ENCODE measurements at regions not wholly inside any gene's neighbourhood (a gene's known extent, or its start where the extent isn't known, plus 50 kb on each side); places are given as distances from the start of the nearest gene placed in this dataset.

DNA sequence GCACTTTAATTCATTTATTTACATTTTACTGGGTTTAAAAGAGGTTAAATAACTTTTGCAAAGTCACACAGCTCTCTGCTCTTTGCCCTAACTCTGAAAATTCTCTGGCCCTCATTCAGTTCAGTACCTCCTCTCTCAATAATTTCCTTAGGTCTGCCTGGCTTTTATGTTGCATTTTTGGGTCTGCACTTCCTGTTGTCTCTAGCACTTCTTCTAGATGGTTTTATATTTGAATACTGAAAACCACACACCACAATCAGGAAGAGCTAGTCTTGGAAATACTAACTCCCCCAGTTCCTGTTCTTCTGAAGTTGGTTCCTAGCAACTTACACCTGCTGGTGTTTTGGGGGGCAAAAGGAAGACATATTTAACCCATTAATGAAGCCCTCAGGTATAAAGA lies 577.9 kb downstream of the HS3ST4 start:
- no peak for DNase-seq (ENCODE audit: low spot score)
- in situ Hi-C loops (cut with MboI; ENCODE audit: low pct_unique_long_range_greater_than_20kb, low sequenced_read_pairs, unreplicated experiment) = no loop called here
- TF ChIP-seq, protein P1, sequence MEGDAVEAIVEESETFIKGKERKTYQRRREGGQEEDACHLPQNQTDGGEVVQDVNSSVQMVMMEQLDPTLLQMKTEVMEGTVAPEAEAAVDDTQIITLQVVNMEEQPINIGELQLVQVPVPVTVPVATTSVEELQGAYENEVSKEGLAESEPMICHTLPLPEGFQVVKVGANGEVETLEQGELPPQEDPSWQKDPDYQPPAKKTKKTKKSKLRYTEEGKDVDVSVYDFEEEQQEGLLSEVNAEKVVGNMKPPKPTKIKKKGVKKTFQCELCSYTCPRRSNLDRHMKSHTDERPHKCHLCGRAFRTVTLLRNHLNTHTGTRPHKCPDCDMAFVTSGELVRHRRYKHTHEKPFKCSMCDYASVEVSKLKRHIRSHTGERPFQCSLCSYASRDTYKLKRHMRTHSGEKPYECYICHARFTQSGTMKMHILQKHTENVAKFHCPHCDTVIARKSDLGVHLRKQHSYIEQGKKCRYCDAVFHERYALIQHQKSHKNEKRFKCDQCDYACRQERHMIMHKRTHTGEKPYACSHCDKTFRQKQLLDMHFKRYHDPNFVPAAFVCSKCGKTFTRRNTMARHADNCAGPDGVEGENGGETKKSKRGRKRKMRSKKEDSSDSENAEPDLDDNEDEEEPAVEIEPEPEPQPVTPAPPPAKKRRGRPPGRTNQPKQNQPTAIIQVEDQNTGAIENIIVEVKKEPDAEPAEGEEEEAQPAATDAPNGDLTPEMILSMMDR (IDR thresholded peaks at IDR 0.05; ENCODE audit: extremely low read depth, insufficient read depth, missing control alignments) = no peak

DNA sequence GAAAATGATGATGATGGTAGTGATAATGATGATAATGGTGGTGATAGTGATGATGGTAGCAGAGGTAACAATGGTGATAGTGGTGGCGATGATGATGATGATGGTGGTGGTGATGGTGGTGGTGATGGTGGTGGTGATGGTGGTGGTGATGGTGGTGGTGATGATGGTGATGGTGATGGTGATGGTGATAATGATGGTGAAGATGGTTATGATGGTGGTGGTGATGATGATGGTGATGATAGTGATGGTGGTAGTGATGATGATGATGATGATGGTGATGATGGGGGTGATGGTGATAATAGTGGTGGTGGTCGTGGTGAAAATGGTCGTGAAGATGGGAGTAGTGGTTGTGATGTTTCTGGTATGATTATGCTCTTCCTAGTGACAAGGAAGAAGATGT lies 581.8 kb downstream of the HS3ST4 start:
- TF ChIP-seq, protein P1 (IDR thresholded peaks at IDR 0.05; ENCODE audit: extremely low read depth, insufficient read depth, missing control alignments) = no peak
- no peak for DNase-seq (ENCODE audit: low spot score)
- in situ Hi-C loops (cut with MboI; ENCODE audit: low pct_unique_long_range_greater_than_20kb, low sequenced_read_pairs, unreplicated experiment) = no loop called here

DNA sequence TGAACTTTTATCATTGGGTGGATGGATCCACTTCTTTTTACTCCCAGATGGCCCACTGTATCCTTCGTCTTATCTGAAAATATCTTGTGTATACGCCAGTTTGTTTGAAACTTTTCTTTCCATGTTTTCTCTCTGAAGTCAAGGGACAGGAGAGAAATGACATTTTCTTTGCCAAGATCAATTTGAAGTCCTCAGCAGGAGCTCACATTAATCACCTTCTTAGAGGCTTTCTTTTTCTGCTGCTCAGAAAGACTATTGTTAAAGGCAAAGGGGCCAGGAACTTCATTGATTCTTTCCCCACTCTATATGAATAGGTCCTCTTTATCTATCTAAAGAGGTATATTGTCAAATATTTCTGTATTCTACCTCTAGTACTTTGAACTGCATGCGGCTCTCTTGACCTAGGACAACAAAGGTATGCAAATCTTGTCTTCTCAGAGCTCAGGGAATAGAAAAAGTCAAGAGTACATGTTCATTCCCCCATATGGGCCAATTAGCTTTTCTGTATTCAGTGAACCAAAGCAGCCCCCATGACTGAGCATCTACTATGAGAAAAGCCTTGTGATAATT lies 583.3 kb downstream of the HS3ST4 start:
- TF ChIP-seq, protein P1 (IDR thresholded peaks at IDR 0.05; ENCODE audit: extremely low read depth, insufficient read depth, missing control alignments) = no peak
- in situ Hi-C loops (cut with MboI; ENCODE audit: low pct_unique_long_range_greater_than_20kb, low sequenced_read_pairs, unreplicated experiment) = no loop called here
- no peak for DNase-seq (ENCODE audit: low spot score)

DNA sequence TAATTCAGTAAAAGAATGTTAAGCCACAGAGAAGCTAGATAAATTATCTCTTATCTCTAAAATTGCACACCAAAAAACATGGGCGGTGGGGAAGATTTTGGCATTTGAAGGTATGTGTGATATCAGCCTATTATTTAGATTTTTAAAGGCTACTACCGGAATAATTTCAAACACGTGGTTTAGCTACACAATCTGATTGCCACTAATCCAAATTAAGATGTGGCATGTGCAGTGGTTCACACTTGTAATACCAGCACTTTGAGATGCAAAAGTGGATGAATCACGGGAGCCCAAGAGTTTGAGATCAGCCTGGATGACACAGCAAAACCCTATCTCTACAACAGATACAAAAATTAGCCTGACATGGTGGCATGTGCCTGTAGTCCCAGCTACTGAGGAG lies 584.5 kb downstream of the HS3ST4 start:
- in situ Hi-C loops (cut with MboI; ENCODE audit: low pct_unique_long_range_greater_than_20kb, low sequenced_read_pairs, unreplicated experiment) = no loop called here
- no peak for DNase-seq (ENCODE audit: low spot score)
- TF ChIP-seq, protein P1 (IDR thresholded peaks at IDR 0.05; ENCODE audit: extremely low read depth, insufficient read depth, missing control alignments) = no peak

DNA sequence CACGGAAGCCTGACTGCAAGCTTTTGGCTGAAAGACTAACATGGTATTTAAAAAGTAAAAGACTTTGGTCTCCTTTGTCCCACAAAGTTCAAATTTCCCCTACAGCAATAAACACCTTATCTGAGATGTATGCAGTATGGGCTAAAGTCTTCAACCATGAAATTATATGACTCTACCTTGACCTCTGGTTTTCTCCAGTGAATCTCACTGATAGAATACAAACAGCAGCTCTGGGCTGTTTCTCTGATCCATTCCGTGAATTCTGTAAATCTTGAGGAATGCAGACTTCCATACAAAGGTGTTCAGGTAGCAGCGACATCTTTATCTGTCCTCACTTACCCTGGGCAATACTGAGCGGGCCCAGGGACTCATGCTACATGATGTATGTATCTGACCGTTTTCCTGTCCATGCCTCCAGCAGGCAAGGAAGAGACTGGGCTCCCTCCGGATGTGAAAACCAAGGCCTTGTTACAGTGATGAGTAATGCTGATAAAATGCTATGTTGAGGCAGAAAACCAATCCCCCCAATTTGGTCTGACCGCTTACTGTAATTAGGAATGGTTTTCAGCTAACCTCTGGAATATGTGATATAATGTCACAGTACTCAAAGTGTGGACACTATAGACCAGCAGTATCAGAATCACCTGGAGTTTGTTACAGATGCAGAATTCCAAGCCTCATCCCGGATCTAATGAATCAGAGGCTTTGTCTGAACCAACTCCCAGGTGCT lies 589.8 kb downstream of the HS3ST4 start:
- TF ChIP-seq, protein P1 (IDR thresholded peaks at IDR 0.05; ENCODE audit: extremely low read depth, insufficient read depth, missing control alignments) = no peak
- in situ Hi-C loops (cut with MboI; ENCODE audit: low pct_unique_long_range_greater_than_20kb, low sequenced_read_pairs, unreplicated experiment) = no loop called here
- DNase-seq (ENCODE audit: low spot score) = no peak

DNA sequence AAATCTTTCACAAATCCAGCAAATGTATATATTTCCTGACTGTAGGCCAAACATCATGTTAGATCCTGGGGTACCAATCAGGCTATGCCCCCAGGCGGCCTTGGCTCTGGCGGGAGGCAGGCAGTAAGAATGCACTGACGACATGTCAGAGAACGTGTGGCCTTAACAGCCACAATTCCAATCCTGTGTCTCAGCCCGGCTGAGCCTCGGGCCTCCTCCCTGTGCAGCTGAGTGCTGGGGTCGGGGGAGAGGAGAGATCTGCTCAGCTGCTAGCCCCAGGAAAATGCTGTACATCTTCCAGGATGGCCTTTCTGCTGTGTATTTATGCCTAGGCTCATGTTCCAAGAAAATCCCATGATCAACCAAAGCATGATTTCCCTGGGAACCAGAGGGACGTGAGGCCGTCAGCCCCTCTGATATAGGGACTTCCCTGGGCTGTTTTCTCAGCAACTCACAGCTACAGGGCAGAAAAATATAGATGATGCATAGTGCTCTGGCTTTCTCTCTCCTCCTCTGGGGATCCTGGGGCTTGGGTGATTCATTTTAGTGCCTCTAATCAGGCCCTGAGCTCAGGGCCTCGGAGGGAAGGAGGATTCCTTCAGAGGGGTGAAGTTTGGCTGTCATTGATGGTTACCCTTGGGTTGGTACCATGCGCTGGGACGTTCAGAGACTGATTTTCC lies 604.0 kb downstream of the HS3ST4 start:
- no peak for DNase-seq (ENCODE audit: low spot score)
- TF ChIP-seq, protein P1 (IDR thresholded peaks at IDR 0.05; ENCODE audit: extremely low read depth, insufficient read depth, missing control alignments) = no peak
- in situ Hi-C loops (cut with MboI; ENCODE audit: low pct_unique_long_range_greater_than_20kb, low sequenced_read_pairs, unreplicated experiment) = no loop called here

All from GM13977 (cell line).